ENCODE measurements at regions not wholly inside any gene's neighbourhood (a gene's known extent, or its start where the extent isn't known, plus 50 kb on each side); places are given as distances from the start of the nearest gene placed in this dataset.
A peak's percentile ranks its signal among the peaks of the same experiment; 100 is the strongest.

- no peak for DNase-seq (ENCODE audit: low spot score)
Observed at GRCh38 chr3:72258361-72259141, 473.6 kb upstream of the PROK2 start.

- no peak for DNase-seq (ENCODE audit: low spot score)
Observed at GRCh38 chr3:72257738-72258137, 472.8 kb upstream of the PROK2 start.

GRCh38 chr3:72257203-72257602, 472.3 kb upstream of the PROK2 start:
- DNase-seq (ENCODE audit: low spot score), result no peak

GRCh38 chr3:72256716-72257115, 471.8 kb upstream of the PROK2 start:
- DNase-seq (ENCODE audit: low spot score), result no peak

GRCh38 chr3:72255791-72256559, 471.0 kb upstream of the PROK2 start:
- no peak for DNase-seq (ENCODE audit: low spot score)

GRCh38 chr3:72255191-72255590, 470.2 kb upstream of the PROK2 start:
- no peak for DNase-seq (ENCODE audit: low spot score)

GRCh38 chr3:72254483-72254882, 469.5 kb upstream of the PROK2 start:
- DNase-seq (ENCODE audit: low spot score), result no peak

GRCh38 chr3:72250725-72251124, 465.8 kb upstream of the PROK2 start:
- DNase-seq (ENCODE audit: low spot score), result no peak

- DNase-seq (ENCODE audit: low spot score), result no peak
Observed at GRCh38 chr3:72248869-72249268, 463.9 kb upstream of the PROK2 start.

- no peak for DNase-seq (ENCODE audit: low spot score)
Observed at GRCh38 chr3:72248389-72248761, 463.4 kb upstream of the PROK2 start.

- peak; percentile 11 for DNase-seq (ENCODE audit: low spot score)
Observed at GRCh38 chr3:72247645-72248388, 462.9 kb upstream of the PROK2 start.

GRCh38 chr3:72247126-72247525, 462.2 kb upstream of the PROK2 start:
- no peak for DNase-seq (ENCODE audit: low spot score)

- peak; percentile 70 for DNase-seq (ENCODE audit: low spot score)
Observed at GRCh38 chr3:72246685-72247084, 461.7 kb upstream of the PROK2 start.

- peak; percentile 60 for DNase-seq (ENCODE audit: low spot score)
Observed at GRCh38 chr3:72245183-72245811, 460.3 kb upstream of the PROK2 start.

- no peak for DNase-seq (ENCODE audit: low spot score)
Observed at GRCh38 chr3:72244396-72244795, 459.4 kb upstream of the PROK2 start.

- no peak for DNase-seq (ENCODE audit: low spot score)
Observed at GRCh38 chr3:72242326-72242725, 457.4 kb upstream of the PROK2 start.

GRCh38 chr3:72241525-72241924, 456.6 kb upstream of the PROK2 start:
- DNase-seq (ENCODE audit: low spot score), result no peak

- DNase-seq (ENCODE audit: low spot score), result no peak
Observed at GRCh38 chr3:72240531-72240930, 455.6 kb upstream of the PROK2 start.

- DNase-seq (ENCODE audit: low spot score), result no peak
Observed at GRCh38 chr3:72238801-72239200, 453.9 kb upstream of the PROK2 start.

GRCh38 chr3:72238010-72238691, 453.2 kb upstream of the PROK2 start:
- DNase-seq (ENCODE audit: low spot score), result peak; percentile 5

GRCh38 chr3:72237679-72238009, 452.7 kb upstream of the PROK2 start:
- DNase-seq (ENCODE audit: low spot score), result no peak

GRCh38 chr3:72234391-72234790, 449.4 kb upstream of the PROK2 start:
- no peak for DNase-seq (ENCODE audit: low spot score)

Data from cerebellar cortex (tissue), 1 donor.